ENCODE measurements at regions not wholly inside any gene's neighbourhood (a gene's known extent, or its start where the extent isn't known, plus 50 kb on each side); places are given as distances from the start of the nearest gene placed in this dataset.

GRCh38 chrX:69263251-69263820 is 98.1 kb upstream of the PJA1 start:
- DNase-seq = no peak

GRCh38 chrX:69262036-69262936 is 97.0 kb upstream of the PJA1 start:
- no peak for DNase-seq

GRCh38 chrX:69260169-69260568 is 94.9 kb upstream of the PJA1 start:
- DNase-seq = no peak

GRCh38 chrX:69258893-69259292 is 93.6 kb upstream of the PJA1 start:
- no peak for DNase-seq

GRCh38 chrX:69257499-69258127 is 92.4 kb upstream of the PJA1 start:
- no peak for DNase-seq

GRCh38 chrX:69256291-69256565 is 91.0 kb upstream of the PJA1 start:
- no peak for DNase-seq

GRCh38 chrX:69255441-69256290 is 90.4 kb upstream of the PJA1 start:
- no peak for DNase-seq

- no peak for DNase-seq
Measured at GRCh38 chrX:69253821-69254220, 88.6 kb upstream of the PJA1 start.

GRCh38 chrX:69243276-69243675 is 78.0 kb upstream of the PJA1 start:
- no peak for DNase-seq

GRCh38 chrX:69238887-69239231 is 73.6 kb upstream of the PJA1 start:
- DNase-seq = peak; percentile 4

GRCh38 chrX:69238114-69238886 is 73.0 kb upstream of the PJA1 start:
- peak; percentile 44 for DNase-seq

GRCh38 chrX:69237236-69237635 is 72.0 kb upstream of the PJA1 start:
- no peak for DNase-seq

GRCh38 chrX:69236641-69237040 is 71.4 kb upstream of the PJA1 start:
- no peak for DNase-seq

GRCh38 chrX:69234624-69235023 is 69.4 kb upstream of the PJA1 start:
- DNase-seq = no peak

- peak; percentile 0 for DNase-seq
Measured at GRCh38 chrX:69232945-69233344, 67.7 kb upstream of the PJA1 start.

GRCh38 chrX:69231903-69232302 is 66.7 kb upstream of the PJA1 start:
- no peak for DNase-seq

- no peak for DNase-seq
Measured at GRCh38 chrX:69229436-69229835, 64.2 kb upstream of the PJA1 start.

GRCh38 chrX:69228732-69229131 is 63.5 kb upstream of the PJA1 start:
- DNase-seq = no peak

GRCh38 chrX:69226459-69227158 is 61.4 kb upstream of the PJA1 start:
- DNase-seq = no peak

GRCh38 chrX:69222103-69223090 is 57.1 kb upstream of the PJA1 start:
- peak; percentile 27 for DNase-seq

Data from NCI-H2029 treated with DMSO at 0.1 percent for 48 hours (cell line).